ENCODE measurements at regions not wholly inside any gene's neighbourhood (a gene's known extent, or its start where the extent isn't known, plus 50 kb on each side); places are given as distances from the start of the nearest gene placed in this dataset.
"Not testable (repeated sequence)": the region's sequence is repeated elsewhere in the genome, so short reads cannot be mapped to it uniquely, and the experiment has no call there.

GRCh38 chr17:64800987-64801386 is 118.3 kb downstream of the LRRC37A3 start:
- not testable (repeated sequence) for H3K4me3 ChIP-seq (ENCODE audit: low read length); DNase-seq (ENCODE audit: low read depth)

GRCh38 chr17:64800361-64800895 is 118.8 kb downstream of the LRRC37A3 start:
- not testable (repeated sequence) for H3K4me3 ChIP-seq (ENCODE audit: low read length); DNase-seq (ENCODE audit: low read depth)

DNA sequence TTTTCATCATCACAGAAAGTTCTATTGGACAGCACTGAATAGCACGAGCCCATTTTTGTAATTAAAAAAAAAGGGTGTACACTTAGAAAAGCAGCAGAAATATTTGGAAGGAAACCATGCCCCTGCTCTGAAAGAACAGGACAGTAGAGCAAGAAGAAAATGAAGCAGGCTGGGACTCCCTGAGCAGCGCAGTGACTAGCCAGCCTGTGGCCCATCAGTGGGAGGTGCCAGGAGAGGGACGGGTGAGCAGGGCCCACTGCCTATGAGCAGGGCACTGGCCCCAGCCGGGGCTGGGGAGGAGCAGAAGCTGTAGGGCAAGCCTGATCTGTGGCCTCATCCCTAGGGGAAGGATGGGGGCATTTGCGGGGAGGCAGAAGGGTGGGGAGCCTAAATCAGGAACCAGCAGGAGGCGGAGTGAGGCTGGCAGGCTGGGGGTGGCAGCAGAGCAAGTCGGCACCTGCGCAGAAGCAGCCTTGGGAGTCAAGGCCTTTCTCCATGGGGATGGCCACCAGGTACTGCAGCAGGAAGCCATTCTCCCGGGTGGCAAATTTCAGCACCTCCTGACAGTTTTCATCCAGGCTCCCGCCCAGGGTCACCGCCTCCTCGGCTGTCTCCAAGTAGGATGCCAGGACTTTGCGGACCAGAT is 119.6 kb downstream of the LRRC37A3 start:
- DNase-seq (ENCODE audit: low read depth); H3K4me3 ChIP-seq (ENCODE audit: low read length): not testable (repeated sequence)

DNA sequence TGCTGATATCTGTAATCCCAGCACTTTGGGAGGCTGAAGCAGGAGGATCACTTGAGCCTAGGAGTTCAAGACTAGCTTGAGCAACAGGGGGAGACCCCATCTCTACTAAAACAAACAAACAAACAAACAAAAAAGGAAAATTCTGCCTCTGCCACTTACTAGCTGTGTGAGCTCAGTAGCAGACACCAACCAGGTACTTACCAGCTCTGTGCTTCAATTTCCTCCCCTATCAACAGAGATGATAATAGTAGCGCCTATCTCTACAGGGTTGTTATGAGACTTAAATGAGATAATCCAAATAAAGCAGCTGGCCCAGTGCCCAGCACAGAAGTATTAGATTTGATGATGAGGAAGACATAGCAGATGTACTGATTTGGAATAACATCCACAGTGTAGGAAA is 120.3 kb downstream of the LRRC37A3 start:
- not testable (repeated sequence) for H3K4me3 ChIP-seq (ENCODE audit: low read length); DNase-seq (ENCODE audit: low read depth)

- H3K4me3 ChIP-seq (ENCODE audit: low read length); DNase-seq (ENCODE audit: low read depth): not testable (repeated sequence)
Measured at GRCh38 chr17:64798489-64798790, 120.8 kb downstream of the LRRC37A3 start.

DNA sequence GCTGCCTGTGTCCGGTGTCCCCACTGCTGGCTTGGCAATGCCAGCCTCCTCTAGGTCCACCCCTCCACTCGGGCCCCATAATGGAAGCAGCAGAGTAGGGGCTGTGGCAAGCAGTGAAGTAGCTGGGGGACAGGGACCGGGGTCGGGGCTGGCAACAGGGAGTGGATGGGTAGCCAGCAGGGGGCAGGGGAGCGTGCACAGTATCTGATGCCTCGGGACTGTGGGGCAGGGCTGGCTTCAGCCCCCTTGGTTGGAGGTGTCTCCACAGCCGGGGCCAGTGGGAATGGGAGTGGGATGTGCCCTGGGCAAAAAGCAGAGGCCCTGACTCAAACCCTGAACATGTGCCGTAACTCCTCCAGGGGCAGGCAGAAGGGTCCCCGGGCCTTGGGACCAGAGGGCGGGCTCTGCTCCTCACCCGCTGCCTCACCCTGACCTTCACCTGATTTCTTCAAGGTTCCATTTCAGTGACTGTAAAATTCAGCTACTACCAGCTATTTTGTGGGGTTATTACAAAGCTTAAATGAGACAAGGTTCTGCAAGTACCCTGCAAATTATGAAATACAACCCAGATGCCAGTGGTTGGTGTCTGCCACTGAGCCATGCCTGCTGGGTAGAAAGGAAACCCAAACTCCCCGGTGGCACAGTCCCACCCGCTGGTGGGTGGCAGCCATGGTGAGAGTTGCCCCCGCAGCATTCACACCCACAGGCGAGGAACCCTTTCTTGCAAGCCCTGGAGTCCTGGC is 121.4 kb downstream of the LRRC37A3 start:
- H3K4me3 ChIP-seq (ENCODE audit: low read length); DNase-seq (ENCODE audit: low read depth): not testable (repeated sequence)
- TF ChIP-seq, protein P1, sequence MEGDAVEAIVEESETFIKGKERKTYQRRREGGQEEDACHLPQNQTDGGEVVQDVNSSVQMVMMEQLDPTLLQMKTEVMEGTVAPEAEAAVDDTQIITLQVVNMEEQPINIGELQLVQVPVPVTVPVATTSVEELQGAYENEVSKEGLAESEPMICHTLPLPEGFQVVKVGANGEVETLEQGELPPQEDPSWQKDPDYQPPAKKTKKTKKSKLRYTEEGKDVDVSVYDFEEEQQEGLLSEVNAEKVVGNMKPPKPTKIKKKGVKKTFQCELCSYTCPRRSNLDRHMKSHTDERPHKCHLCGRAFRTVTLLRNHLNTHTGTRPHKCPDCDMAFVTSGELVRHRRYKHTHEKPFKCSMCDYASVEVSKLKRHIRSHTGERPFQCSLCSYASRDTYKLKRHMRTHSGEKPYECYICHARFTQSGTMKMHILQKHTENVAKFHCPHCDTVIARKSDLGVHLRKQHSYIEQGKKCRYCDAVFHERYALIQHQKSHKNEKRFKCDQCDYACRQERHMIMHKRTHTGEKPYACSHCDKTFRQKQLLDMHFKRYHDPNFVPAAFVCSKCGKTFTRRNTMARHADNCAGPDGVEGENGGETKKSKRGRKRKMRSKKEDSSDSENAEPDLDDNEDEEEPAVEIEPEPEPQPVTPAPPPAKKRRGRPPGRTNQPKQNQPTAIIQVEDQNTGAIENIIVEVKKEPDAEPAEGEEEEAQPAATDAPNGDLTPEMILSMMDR (IDR thresholded peaks at IDR 0.05; ENCODE audit: insufficient read depth, low read depth, low read length, missing control alignments), result peak; percentile 3

- H3K4me3 ChIP-seq (ENCODE audit: low read length); DNase-seq (ENCODE audit: low read depth): not testable (repeated sequence)
Measured at GRCh38 chr17:64795342-64795741, 123.9 kb downstream of the LRRC37A3 start.

DNA sequence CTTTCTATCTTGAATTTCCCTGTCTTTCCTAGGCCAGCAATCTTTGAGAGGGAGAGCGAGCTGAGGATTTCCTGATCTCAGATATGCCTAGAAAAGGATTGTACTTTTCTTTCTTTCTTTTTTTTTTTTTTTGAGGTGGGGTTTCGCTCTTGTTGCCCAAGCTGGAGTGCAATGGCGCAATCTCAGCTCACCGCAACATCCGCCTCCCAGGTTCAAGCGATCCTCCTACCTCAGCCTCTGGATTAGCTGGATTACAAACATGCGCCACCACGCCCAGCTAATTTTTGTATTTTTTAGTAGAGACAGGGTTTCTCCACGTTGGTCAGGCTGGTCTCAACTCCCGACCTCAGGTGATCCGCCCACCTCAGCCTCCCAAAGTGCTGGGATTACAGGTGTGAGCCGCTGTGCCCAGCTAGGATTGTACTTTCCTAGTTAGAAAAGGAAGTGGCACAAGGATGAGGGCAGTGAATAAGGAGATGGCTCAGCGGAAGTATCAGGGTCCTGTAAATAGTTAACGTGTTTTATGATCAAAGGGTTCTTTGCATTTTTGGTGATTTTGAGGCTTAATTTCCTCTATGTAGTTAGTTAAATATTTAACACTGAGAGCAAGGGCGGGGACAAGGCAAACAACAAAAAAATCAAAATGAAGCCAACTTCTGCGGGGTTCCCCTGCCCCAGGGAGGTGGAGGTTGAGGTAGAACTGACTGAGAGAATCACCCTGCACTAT is 124.6 kb downstream of the LRRC37A3 start:
- not testable (repeated sequence) for H3K4me3 ChIP-seq (ENCODE audit: low read length); DNase-seq (ENCODE audit: low read depth)

DNA sequence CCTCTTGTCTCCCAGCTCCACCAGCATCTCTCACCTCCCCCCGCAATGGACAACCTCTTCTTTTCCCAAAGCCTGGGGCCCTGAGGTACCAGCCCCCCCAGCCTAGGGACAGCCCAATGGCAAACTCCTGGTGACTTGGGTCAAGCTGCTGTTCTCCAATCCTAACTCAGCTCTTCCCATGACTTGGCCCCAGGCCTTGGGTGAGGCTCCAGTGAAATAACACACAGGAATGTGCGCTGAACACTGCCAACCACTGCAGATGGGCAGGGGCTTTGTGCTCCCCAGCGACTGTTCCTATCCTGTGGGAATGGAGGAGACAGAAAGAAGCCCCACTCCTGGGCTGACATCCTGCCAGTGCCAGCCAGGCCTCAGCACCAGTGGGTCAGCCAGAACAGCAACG is 125.2 kb downstream of the LRRC37A3 start:
- H3K4me3 ChIP-seq (ENCODE audit: low read length), result not testable (repeated sequence)
- DNase-seq (ENCODE audit: low read depth), result peak; percentile 29

DNA sequence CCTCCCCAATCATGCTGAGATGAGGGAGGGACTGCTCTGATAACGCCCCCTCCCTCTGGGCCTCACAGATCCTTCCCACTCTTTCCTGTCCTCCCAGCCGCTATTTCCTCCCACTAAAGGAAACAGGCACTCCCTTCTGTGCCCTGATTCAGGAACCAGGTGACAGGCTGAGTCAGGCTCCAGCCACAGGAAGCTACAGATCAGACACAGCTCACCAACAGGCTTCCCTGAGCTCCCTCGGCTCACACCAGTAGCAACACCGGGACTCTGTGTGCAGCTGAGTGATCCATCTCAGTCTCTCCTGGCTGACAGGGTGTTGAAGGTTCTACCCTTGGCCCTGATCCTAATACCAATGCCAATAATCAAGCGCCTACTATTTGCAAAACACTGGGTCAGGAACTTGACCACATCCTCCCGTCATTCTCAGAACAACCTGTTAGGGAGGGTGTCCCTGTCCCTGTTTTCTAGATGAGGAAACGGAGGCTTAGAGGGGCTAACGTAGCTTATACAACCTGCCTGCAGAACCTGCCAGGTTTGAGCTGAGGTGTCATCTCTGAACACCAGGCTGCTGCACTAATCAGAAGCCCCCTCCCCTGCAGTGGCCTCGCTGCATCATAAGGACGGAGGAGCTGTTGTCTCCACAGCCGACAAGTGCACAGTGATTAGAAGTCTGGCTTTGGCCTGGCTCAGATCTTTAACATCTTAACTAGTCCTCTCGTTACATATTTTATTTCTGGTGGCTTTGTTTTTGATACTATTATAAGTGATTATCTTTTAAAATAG is 126.3 kb downstream of the LRRC37A3 start:
- H3K4me3 ChIP-seq (ENCODE audit: low read length), result not testable (repeated sequence)
- DNase-seq (ENCODE audit: low read depth), result peak; percentile 79

- not testable (repeated sequence) for DNase-seq (ENCODE audit: low read depth)
Measured at GRCh38 chr17:64792276-64792675, 127.0 kb downstream of the LRRC37A3 start.

DNA sequence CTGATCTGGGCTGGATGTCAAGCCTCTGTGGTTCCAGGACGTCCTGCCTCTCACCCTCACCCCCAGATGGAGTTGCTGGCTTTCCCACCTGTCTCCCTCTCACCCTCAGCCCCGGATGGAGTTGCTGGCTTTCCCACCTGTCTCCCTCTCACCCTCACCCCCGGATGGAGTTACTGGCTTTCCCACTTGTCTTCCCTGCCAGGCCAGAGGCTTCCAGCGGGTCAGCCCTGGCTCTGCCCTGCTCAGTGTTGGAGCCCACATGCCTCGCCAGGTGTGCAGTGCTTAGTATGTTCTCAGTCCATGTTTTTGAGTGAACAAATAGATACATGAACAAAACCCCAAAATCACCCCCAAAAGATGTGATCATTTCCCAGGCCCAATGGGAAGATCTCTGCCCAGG is 127.6 kb downstream of the LRRC37A3 start:
- H3K4me3 ChIP-seq (ENCODE audit: low read length); DNase-seq (ENCODE audit: low read depth): not testable (repeated sequence)

More at GRCh38 chr17:64792276-64792675, 127.0 kb downstream of the LRRC37A3 start:
- not testable (repeated sequence) for H3K4me3 ChIP-seq (ENCODE audit: low read length)

GRCh38 chr17:64791226-64791625 is 128.1 kb downstream of the LRRC37A3 start:
- DNase-seq (ENCODE audit: low read depth); H3K4me3 ChIP-seq (ENCODE audit: low read length): not testable (repeated sequence)

GRCh38 chr17:64790690-64791089 is 128.6 kb upstream of the SMURF2 start:
- not testable (repeated sequence) for H3K4me3 ChIP-seq (ENCODE audit: low read length)

DNA sequence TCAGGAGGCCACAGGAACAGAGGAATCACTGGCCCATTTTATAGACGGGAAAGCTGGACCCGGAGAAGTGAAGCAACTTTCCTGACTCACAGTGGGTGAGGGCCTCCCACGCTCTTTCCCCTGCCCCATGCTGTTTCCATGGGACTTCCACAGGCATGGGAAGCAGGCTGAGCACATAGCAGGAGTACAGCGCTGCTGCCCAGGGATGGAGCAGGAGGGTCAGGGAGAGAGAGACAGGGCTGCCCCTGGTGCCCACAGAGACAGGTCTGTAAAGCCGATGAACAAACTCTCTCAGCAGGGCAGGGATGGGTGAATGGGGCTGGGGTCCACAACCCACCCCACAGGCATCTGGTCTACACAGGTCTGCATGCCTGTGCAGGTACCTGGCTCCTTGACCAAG is 128.1 kb upstream of the SMURF2 start:
- not testable (repeated sequence) for DNase-seq (ENCODE audit: low read depth)

More at GRCh38 chr17:64790690-64791089, 128.6 kb upstream of the SMURF2 start:
- not testable (repeated sequence) for DNase-seq (ENCODE audit: low read depth)

GRCh38 chr17:64789061-64789445 is 126.9 kb upstream of the SMURF2 start:
- H3K4me3 ChIP-seq (ENCODE audit: low read length); DNase-seq (ENCODE audit: low read depth): not testable (repeated sequence)

More for the DNA sequence above, 128.1 kb upstream of the SMURF2 start:
- not testable (repeated sequence) for H3K4me3 ChIP-seq (ENCODE audit: low read length)

Data from epithelial cell of esophagus (primary cell).